GM23248 (cell line): ENCODE measurements at regions not wholly inside any gene's neighbourhood (a gene's known extent, or its start where the extent isn't known, plus 50 kb on each side); places are given as distances from the start of the nearest gene placed in this dataset.

ENCODE experiments used
- EZH2 ChIP-seq: fragments of 200-600 bp; sonication (generic); IDR thresholded peaks from 2 replicates; pipeline ENCODE4 v1.6.1; 2018; ENCODE audit warnings: antibody characterized with exemption, mild to moderate bottlenecking; ENCODE audit not compliant: insufficient read depth, poor library complexity, severe bottlenecking
- EZH2phosphoT487 ChIP-seq: fragments of 200-600 bp; sonication (generic); IDR thresholded peaks from 2 replicates; pipeline ENCODE4 v1.6.1; 2018; ENCODE audit warnings: antibody characterized with exemption, moderate library complexity, mild to moderate bottlenecking, low read depth; ENCODE audit not compliant: insufficient read depth

- TF ChIP-seq EZH2 (no peak), EZH2phosphoT487 (no peak)
Observed at GRCh38 chr14:87052646-87053225, 940.2 kb downstream of the GALC start.
